Cardiac septum (tissue), 1 donor: ENCODE measurements at regions not wholly inside any gene's neighbourhood (a gene's known extent, or its start where the extent isn't known, plus 50 kb on each side); places are given as distances from the start of the nearest gene placed in this dataset.

Experiments
- DNase-seq: peaks from one replicate; pipeline ENCODE4 v3.0.0-alpha.2; 2020; ENCODE audit warnings: low spot score
- intact Hi-C: fragments of 100-400 bp; cut with DNase I; formaldehyde crosslinking; loops from one replicate; pipeline ENCODE4 v1.14.0; 2022
- donor health status: DM: no; HTN: no; CAD: no.

- DNase-seq: no peak
- intact Hi-C loops: no loop called here
These were observed 113.6 kb downstream of the POLR2M start for GRCh38 chr15:57820119-57820518.

DNA sequence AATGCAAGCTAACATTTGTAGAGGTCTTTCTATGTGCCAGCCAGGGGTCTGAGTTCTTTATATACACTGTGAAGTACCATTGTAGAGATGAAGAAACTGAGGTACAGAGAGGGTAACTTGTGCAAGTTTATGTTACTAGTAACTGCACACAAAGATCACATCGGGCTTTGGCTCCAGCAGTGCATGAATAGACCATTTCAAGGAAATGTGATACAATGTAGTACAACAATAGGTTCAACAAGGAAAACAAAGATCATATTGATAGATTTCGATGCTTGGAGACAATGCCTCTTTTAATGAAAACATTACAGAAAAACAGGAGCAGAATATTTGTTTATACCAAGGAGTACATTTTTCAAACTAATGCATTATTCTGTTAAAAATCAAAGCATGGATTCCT is 115.3 kb downstream of the POLR2M start:
- intact Hi-C loops: no loop called here
- DNase-seq: no peak

DNA sequence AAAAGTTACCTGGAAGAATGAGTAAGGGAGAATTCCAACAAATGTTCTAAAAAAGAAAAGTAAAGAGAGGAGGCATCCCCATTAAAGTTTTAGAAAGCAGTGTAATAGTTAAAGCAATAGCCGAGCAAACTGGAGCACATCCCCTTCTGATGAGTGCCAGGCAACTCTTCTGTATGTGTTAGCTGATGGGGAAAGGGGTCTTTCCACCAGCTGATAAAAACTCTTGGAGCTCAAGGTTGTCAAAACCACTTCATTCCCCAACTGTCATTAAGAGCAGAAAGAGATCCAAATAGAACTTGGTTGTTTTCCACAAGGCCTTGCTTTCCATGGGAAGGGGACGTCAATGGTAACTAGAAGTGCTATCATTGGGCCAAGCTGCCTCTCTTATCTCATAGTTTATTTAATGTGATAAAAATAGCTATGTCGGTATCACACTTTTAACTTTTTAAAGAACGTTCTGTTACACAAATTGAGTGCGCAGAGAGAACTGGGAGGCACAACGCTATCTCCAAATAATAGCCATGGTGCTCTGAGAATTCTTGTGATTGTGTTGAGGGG is 116.9 kb downstream of the POLR2M start:
- intact Hi-C loops: no loop called here
- no peak for DNase-seq

GRCh38 chr15:57824186-57824585 is 117.7 kb downstream of the POLR2M start:
- intact Hi-C loops: no loop called here
- DNase-seq: no peak

GRCh38 chr15:57827021-57827420 is 120.5 kb downstream of the POLR2M start:
- intact Hi-C loops: no loop called here
- no peak for DNase-seq

GRCh38 chr15:57827971-57828370 is 121.5 kb downstream of the POLR2M start:
- DNase-seq: no peak
- intact Hi-C loops: no loop called here

DNA sequence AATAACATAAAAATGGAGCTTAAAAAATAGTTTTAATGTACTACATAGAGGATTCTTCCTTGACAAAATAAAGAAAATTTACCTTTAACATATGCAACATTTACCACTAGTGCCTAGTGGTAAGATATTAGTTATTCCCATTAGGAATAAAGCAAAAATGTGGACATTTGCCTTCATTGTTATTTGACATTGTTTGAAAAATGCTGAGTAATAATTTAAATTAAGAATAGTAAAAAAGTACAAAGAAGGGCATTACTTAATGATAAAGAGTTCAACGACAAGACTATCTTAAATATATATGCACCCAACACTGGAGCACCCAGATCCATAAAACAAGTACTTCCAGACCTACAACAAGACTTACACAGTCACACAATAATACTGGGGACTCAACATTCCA is 125.7 kb downstream of the POLR2M start:
- DNase-seq: no peak

DNA sequence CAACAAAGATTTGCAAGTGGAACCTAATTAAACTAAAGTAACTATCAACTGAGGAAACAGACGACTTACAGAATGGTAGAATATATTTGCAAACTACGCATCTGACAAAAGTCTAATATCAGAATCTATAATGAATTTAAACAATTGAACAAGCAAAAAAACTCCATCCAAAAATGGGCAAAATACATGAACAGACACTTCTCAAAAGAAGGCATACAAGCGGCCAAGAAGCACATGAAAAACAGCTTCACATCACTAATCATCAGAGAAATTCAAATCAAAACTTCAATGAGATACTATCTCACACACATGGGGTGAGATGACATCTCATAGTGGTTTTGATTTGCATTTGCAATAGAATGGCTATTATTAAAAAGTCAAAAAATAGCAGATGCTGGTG is 128.6 kb downstream of the POLR2M start:
- DNase-seq: no peak
- intact Hi-C loops: no loop called here

More for the DNA sequence above, 125.7 kb downstream of the POLR2M start:
- intact Hi-C loops: no loop called here

GRCh38 chr15:57849317-57849716 is 142.8 kb downstream of the POLR2M start:
- intact Hi-C loops: no loop called here
- DNase-seq: no peak

- intact Hi-C loops: no loop called here
- DNase-seq: no peak
These were observed 148.0 kb downstream of the POLR2M start for GRCh38 chr15:57854531-57854930.

DNA sequence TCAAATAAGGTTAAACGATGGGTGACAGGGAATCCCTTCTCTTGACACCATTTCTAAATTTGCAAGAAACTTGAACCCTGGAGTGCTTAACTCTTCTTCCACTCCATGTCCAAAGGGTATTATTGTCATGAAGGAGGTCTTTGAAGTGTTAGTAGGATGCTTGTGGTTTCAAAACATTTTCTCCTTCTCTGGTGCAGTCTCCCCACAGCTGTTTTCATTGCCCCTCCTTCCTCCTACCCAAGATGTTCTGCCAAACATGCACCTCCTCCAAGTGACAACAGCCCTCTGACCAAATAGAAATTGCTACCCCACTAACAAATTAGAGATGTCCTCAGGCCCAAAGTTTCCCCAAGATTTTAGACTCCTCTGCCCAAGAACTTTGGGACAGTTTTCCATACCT is 151.4 kb downstream of the POLR2M start:
- DNase-seq: no peak
- intact Hi-C loops: no loop called here

GRCh38 chr15:57859130-57859685 is 152.7 kb downstream of the POLR2M start:
- DNase-seq: no peak
- intact Hi-C loops: no loop called here

- intact Hi-C loops: loop anchor here (2.0 to 10.0 kb wide), 4 partner anchors 109 to 324 kb away; no protein-coding TSS in a partner anchor
- no peak for DNase-seq
These were observed 154.6 kb downstream of the POLR2M start for GRCh38 chr15:57861034-57861638.

DNA sequence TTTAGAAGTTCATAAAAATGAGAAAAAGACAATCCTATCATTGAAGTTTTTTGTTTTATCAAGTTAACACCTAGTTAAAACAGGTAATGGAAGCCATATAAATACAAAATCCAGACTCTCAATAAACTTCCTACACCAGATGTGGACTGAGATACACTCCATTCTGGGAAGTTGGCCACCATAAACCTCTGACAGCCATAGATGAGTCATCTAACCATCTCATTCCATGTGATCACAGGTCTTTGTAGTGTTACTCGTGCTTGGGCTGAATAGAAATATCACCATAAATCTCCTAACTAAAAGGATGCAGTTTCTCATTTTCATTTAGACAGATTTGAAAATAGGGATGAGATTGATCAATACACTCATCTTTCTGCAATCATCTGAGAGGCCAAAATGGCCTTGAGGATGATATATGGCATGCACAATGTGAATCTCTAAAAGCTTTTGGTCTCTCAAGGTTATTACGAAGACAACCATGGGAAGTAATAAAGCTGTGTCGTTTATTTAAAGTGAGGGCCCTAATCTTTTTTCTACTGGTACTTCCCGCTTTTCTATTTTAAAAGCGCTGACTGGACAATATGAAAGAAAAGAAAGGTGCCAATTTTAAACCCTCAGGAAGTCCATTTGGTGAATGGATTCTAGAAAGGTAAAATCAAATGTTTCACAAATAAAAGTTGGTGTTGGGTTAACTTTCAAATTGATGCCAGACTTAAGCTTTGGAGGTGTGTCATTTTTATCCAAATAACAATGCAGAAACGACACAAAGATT is 155.5 kb downstream of the POLR2M start:
- DNase-seq: no peak
- intact Hi-C loops: loop anchor here (2.0 to 10.0 kb wide), 4 partner anchors 110 to 323 kb away; no protein-coding TSS in a partner anchor

DNA sequence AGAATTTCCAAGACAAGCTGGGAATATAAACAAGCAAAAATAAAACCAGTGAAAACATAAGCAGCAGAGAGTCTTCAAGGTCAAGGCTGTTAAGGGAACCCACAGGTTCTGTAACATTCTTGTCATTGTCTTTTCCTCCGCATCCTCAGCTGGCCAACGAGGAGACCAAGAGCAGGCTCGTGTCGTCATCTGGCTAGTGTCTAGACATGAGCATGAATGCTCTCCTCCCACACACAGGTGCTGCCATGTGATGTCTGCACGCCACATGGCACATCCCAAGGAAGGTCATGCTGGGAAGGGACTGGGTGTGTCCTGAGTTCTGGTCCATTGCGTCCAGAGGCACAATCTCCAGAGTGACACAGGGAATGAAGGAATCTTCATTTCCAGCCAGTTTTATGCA is 156.2 kb downstream of the POLR2M start:
- intact Hi-C loops: loop anchor here (5.0 to 10.0 kb wide), 3 partner anchors 110 to 322 kb away; no protein-coding TSS in a partner anchor
- DNase-seq: no peak

- intact Hi-C loops: loop anchor here (5.0 to 10.0 kb wide), 3 partner anchors 200 to 320 kb away; partner anchors contain the start of gene ALDH1A2
- no peak for DNase-seq
These were observed 158.8 kb downstream of the POLR2M start for GRCh38 chr15:57865294-57865693.

- intact Hi-C loops: loop anchor here (5.0 to 10.0 kb wide), 3 partner anchors 201 to 319 kb away; partner anchors contain the start of gene ALDH1A2
- DNase-seq: no peak
These were observed 159.7 kb downstream of the POLR2M start for GRCh38 chr15:57866149-57866736.

DNA sequence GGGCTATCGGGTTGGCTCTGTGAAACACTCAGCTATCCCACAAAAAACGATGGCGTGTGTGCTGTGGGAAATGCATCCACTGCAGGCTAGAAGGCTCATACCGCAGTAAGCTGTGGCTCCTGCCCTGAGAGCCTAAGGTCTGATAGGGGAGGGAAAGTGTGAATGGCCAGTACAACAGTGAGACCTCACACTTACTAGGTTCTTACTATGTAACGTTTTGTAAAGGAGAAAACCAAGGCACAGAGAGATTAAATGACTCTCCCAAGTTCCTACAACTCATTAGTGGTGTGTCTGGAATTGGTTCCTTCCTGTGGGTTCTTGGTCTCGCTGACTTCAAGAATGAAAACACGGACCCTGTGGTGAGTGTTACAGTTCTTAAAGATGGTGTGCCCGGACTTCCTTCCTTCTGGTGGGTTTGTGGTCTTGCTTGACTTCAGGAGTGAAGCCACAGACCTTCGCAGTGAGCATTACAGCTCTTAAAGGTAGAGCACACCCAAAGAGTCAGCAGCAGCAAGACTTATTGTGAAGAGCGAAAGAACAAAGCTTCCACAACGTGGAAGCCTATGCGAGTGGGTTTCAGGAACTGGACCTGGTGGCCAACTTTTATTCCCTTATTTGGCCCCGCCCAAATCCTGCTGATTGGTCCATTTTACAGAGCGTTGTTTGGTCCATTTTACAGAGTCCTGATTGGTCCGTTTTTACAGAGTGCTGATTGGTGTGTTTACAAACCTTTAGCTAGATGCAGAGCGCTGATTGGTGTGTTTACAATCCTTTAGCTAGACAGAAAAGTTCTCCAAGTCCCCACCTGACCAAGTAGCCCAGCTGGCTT is 161.7 kb downstream of the POLR2M start:
- intact Hi-C loops: loop anchor here (5.0 to 10.0 kb wide), 3 partner anchors 199 to 317 kb away; partner anchors contain the start of gene ALDH1A2
- no peak for DNase-seq

DNA sequence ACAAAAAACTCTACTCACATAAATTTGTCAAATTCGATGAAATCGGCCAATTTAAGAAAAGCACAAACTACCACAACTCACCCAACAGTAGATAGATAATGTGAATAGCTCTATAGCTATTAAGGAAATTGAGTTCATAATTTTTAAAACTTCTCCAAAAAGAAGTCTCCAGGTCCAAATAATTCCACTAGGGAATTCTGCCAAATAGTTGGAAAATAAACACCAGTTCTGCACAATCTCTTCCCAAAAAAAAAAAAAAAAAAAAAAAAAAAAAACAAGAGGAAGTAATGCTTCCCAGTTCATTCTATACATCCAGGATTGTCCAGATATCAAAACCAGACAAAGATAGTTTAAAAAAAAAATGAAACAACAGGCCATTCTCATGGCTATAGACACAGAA is 164.2 kb downstream of the POLR2M start:
- no peak for DNase-seq
- intact Hi-C loops: no loop called here
